ENCODE measurements at regions not wholly inside any gene's neighbourhood (a gene's known extent, or its start where the extent isn't known, plus 50 kb on each side); places are given as distances from the start of the nearest gene placed in this dataset.

- TF ChIP-seq CTCF (tag by site-specific recombination; IDR thresholded peaks at IDR 0.05) (no peak), ZNF24 (tag by site-specific recombination; IDR thresholded peaks at IDR 0.05) (no peak), ZNF776 (tag by site-specific recombination; IDR thresholded peaks at IDR 0.05; ENCODE audit: borderline replicate concordance) (no peak)
These were observed 239.1 kb upstream of the HABP2 start for GRCh38 chr10:113313722-113314121.

Measured in HEK293 (cell line).